ENCODE measurements at regions not wholly inside any gene's neighbourhood (a gene's known extent, or its start where the extent isn't known, plus 50 kb on each side); places are given as distances from the start of the nearest gene placed in this dataset.

GRCh38 chr20:40864470-40864869 is 164.2 kb upstream of the TOP1 start:
- H3K18ac ChIP-seq (ENCODE audit: low read length), result no peak overlapping the region
- H2BK120ac ChIP-seq (ENCODE audit: low read depth, low read length), result no peak overlapping the region
- H3K4me2 ChIP-seq (ENCODE audit: insufficient read depth, low read length, poor library complexity, severe bottlenecking), result no peak overlapping the region
- no peaks in the 10 kb centered on the region for H3K79me1 ChIP-seq (ENCODE audit: low read depth, low read length)
- no peak overlapping the region for H3K4me3 ChIP-seq (ENCODE audit: low read length in 2 of 2)
- no peak overlapping the region for H2AK5ac ChIP-seq (ENCODE audit: low read depth, low read length)
- no peak overlapping the region for H2AFZ ChIP-seq (ENCODE audit: low read length)
- H3K27me3 ChIP-seq (ENCODE audit: control insufficient read depth in 3 of 3, insufficient read depth in 3 of 3, low read depth in 1 of 3, low read length in 3 of 3), result no peaks in the 10 kb centered on the region
- H3K4me1 ChIP-seq (ENCODE audit: control insufficient read depth in 2 of 2, insufficient read depth in 1 of 2, low read depth in 1 of 2, low read length in 2 of 2), result peaks cover 0 to 3% of the 10 kb centered on the region in 2 donors
- H3K23ac ChIP-seq (ENCODE audit: low read depth, low read length, poor library complexity), result no peak overlapping the region
- no peak overlapping the region for H4K8ac ChIP-seq (ENCODE audit: low read depth, low read length)
- WGBS, 2 donors (ENCODE audit: extremely low coverage in 2 of 2, insufficient read length in 2 of 2, insufficient replicate concordance in 1 of 2), result no CpG with 5 or more reads among the region's 1 CpG
- no peak for DNase-seq (ENCODE audit: low spot score)
- H3K36me3 ChIP-seq (replicated peaks in 1 of 2; ENCODE audit: control insufficient read depth in 2 of 2, insufficient read depth in 2 of 2, low read length in 2 of 2), result no peaks in the 10 kb centered on the region
- H4K91ac ChIP-seq (ENCODE audit: low read depth, low read length, poor library complexity), result no peak overlapping the region
- no peak overlapping the region for H3K9ac ChIP-seq (ENCODE audit: low read depth, low read length, poor library complexity)
- H3K9me3 ChIP-seq (replicated peaks in 1 of 2; ENCODE audit: control insufficient read depth in 2 of 2, insufficient read depth in 1 of 2, low read depth in 1 of 2, low read length in 2 of 2), result no peaks in the 10 kb centered on the region
- H3K4ac ChIP-seq (ENCODE audit: low read length), result no peak overlapping the region
- H2BK12ac ChIP-seq (ENCODE audit: low read length), result no peak overlapping the region
- no peak overlapping the region for H2BK15ac ChIP-seq (ENCODE audit: low read length)
- no peak overlapping the region for H3K14ac ChIP-seq (ENCODE audit: low read length)
- H2BK5ac ChIP-seq (ENCODE audit: low read length), result no peak overlapping the region
- H3K27ac ChIP-seq (replicated peaks; ENCODE audit: low read length), result no peak overlapping the region

GRCh38 chr20:40865095-40865494 is 163.5 kb upstream of the TOP1 start:
- H3K4me2 ChIP-seq (ENCODE audit: insufficient read depth, low read length, poor library complexity, severe bottlenecking), result no peak overlapping the region
- no peak overlapping the region for H2BK120ac ChIP-seq (ENCODE audit: low read depth, low read length)
- no peak overlapping the region for H2BK15ac ChIP-seq (ENCODE audit: low read length)
- H3K9ac ChIP-seq (ENCODE audit: low read depth, low read length, poor library complexity), result no peak overlapping the region
- H2BK12ac ChIP-seq (ENCODE audit: low read length), result no peak overlapping the region
- H3K4ac ChIP-seq (ENCODE audit: low read length), result no peak overlapping the region
- no peak overlapping the region for H2AFZ ChIP-seq (ENCODE audit: low read length)
- H4K91ac ChIP-seq (ENCODE audit: low read depth, low read length, poor library complexity), result no peak overlapping the region
- H3K4me3 ChIP-seq (ENCODE audit: low read length in 2 of 2), result no peak overlapping the region
- no peaks in the 10 kb centered on the region for H3K36me3 ChIP-seq (replicated peaks in 1 of 2; ENCODE audit: control insufficient read depth in 2 of 2, insufficient read depth in 2 of 2, low read length in 2 of 2)
- no peak overlapping the region for H2AK5ac ChIP-seq (ENCODE audit: low read depth, low read length)
- no CpG with 5 or more reads among the region's 3 CpGs for WGBS, 2 donors (ENCODE audit: extremely low coverage in 2 of 2, insufficient read length in 2 of 2, insufficient replicate concordance in 1 of 2)
- no peak overlapping the region for H3K27ac ChIP-seq (replicated peaks; ENCODE audit: low read length)
- no peaks in the 10 kb centered on the region for H3K9me3 ChIP-seq (replicated peaks in 1 of 2; ENCODE audit: control insufficient read depth in 2 of 2, insufficient read depth in 1 of 2, low read depth in 1 of 2, low read length in 2 of 2)
- no peaks in the 10 kb centered on the region for H3K27me3 ChIP-seq (ENCODE audit: control insufficient read depth in 3 of 3, insufficient read depth in 3 of 3, low read depth in 1 of 3, low read length in 3 of 3)
- no peak overlapping the region for H3K23ac ChIP-seq (ENCODE audit: low read depth, low read length, poor library complexity)
- no peak for DNase-seq (ENCODE audit: low spot score)
- H3K4me1 ChIP-seq (ENCODE audit: control insufficient read depth in 2 of 2, insufficient read depth in 1 of 2, low read depth in 1 of 2, low read length in 2 of 2), result peaks cover 0 to 2% of the 10 kb centered on the region in 2 donors
- no peaks in the 10 kb centered on the region for H3K79me1 ChIP-seq (ENCODE audit: low read depth, low read length)
- H3K18ac ChIP-seq (ENCODE audit: low read length), result peak overlapping the region; percentile 65
- no peak overlapping the region for H2BK5ac ChIP-seq (ENCODE audit: low read length)
- no peak overlapping the region for H4K8ac ChIP-seq (ENCODE audit: low read depth, low read length)
- no peak overlapping the region for H3K14ac ChIP-seq (ENCODE audit: low read length)

- Histone ChIP-seq H2BK120ac (ENCODE audit: low read depth, low read length) (no peak overlapping the region), H3K79me1 (ENCODE audit: low read depth, low read length) (no peaks in the 10 kb centered on the region), H3K9me3 (replicated peaks in 1 of 2; ENCODE audit: control insufficient read depth in 2 of 2, insufficient read depth in 1 of 2, low read depth in 1 of 2, low read length in 2 of 2) (no peaks in the 10 kb centered on the region), H3K14ac (ENCODE audit: low read length) (no peak overlapping the region), H3K18ac (ENCODE audit: low read length) (no peak overlapping the region), H4K8ac (ENCODE audit: low read depth, low read length) (no peak overlapping the region), H3K36me3 (replicated peaks in 1 of 2; ENCODE audit: control insufficient read depth in 2 of 2, insufficient read depth in 2 of 2, low read length in 2 of 2) (no peaks in the 10 kb centered on the region), H2BK15ac (ENCODE audit: low read length) (no peak overlapping the region), H3K4me1 (ENCODE audit: control insufficient read depth in 2 of 2, insufficient read depth in 1 of 2, low read depth in 1 of 2, low read length in 2 of 2) (peaks cover 0 to 2% of the 10 kb centered on the region in 2 donors), H2BK12ac (ENCODE audit: low read length) (no peak overlapping the region), H2BK5ac (ENCODE audit: low read length) (no peak overlapping the region), H3K4me3 (ENCODE audit: low read length in 2 of 2) (no peak overlapping the region), H2AK5ac (ENCODE audit: low read depth, low read length) (no peak overlapping the region), H4K91ac (ENCODE audit: low read depth, low read length, poor library complexity) (peak overlapping the region; percentile 35), H3K27ac (replicated peaks; ENCODE audit: low read length) (no peak overlapping the region), H2AFZ (ENCODE audit: low read length) (no peak overlapping the region), H3K4ac (ENCODE audit: low read length) (no peak overlapping the region), H3K9ac (ENCODE audit: low read depth, low read length, poor library complexity) (no peak overlapping the region), H3K27me3 (ENCODE audit: control insufficient read depth in 3 of 3, insufficient read depth in 3 of 3, low read depth in 1 of 3, low read length in 3 of 3) (no peaks in the 10 kb centered on the region), H3K4me2 (ENCODE audit: insufficient read depth, low read length, poor library complexity, severe bottlenecking) (no peak overlapping the region), H3K23ac (ENCODE audit: low read depth, low read length, poor library complexity) (no peak overlapping the region)
- WGBS, 2 donors (ENCODE audit: extremely low coverage in 2 of 2, insufficient read length in 2 of 2, insufficient replicate concordance in 1 of 2), result no CpG with 5 or more reads among the region's 1 CpG
- DNase-seq (ENCODE audit: low spot score), result no peak
Observed at GRCh38 chr20:40866056-40866455, 162.6 kb upstream of the TOP1 start.

GRCh38 chr20:40868551-40869217 is 159.9 kb upstream of the TOP1 start:
- H3K4ac ChIP-seq (ENCODE audit: low read length), result no peak overlapping the region
- H3K4me2 ChIP-seq (ENCODE audit: insufficient read depth, low read length, poor library complexity, severe bottlenecking), result no peak overlapping the region
- no CpG with 5 or more reads among the region's 6 CpGs for WGBS, 2 donors (ENCODE audit: extremely low coverage in 2 of 2, insufficient read length in 2 of 2, insufficient replicate concordance in 1 of 2)
- H3K14ac ChIP-seq (ENCODE audit: low read length), result no peak overlapping the region
- no peak overlapping the region for H3K4me3 ChIP-seq (ENCODE audit: low read length in 2 of 2)
- no peak overlapping the region for H2AFZ ChIP-seq (ENCODE audit: low read length)
- no peaks in the 10 kb centered on the region for H3K27me3 ChIP-seq (ENCODE audit: control insufficient read depth in 3 of 3, insufficient read depth in 3 of 3, low read depth in 1 of 3, low read length in 3 of 3)
- H3K4me1 ChIP-seq (ENCODE audit: control insufficient read depth in 2 of 2, insufficient read depth in 1 of 2, low read depth in 1 of 2, low read length in 2 of 2), result peaks cover 0 to 2% of the 10 kb centered on the region in 2 donors
- no peaks in the 10 kb centered on the region for H3K36me3 ChIP-seq (replicated peaks in 1 of 2; ENCODE audit: control insufficient read depth in 2 of 2, insufficient read depth in 2 of 2, low read length in 2 of 2)
- no peak overlapping the region for H2BK12ac ChIP-seq (ENCODE audit: low read length)
- H2BK15ac ChIP-seq (ENCODE audit: low read length), result no peak overlapping the region
- no peaks in the 10 kb centered on the region for H3K9me3 ChIP-seq (replicated peaks in 1 of 2; ENCODE audit: control insufficient read depth in 2 of 2, insufficient read depth in 1 of 2, low read depth in 1 of 2, low read length in 2 of 2)
- H3K9ac ChIP-seq (ENCODE audit: low read depth, low read length, poor library complexity), result no peak overlapping the region
- no peak overlapping the region for H2BK5ac ChIP-seq (ENCODE audit: low read length)
- no peak overlapping the region for H2BK120ac ChIP-seq (ENCODE audit: low read depth, low read length)
- no peak overlapping the region for H2AK5ac ChIP-seq (ENCODE audit: low read depth, low read length)
- no peak overlapping the region for H3K27ac ChIP-seq (replicated peaks; ENCODE audit: low read length)
- no peak overlapping the region for H4K91ac ChIP-seq (ENCODE audit: low read depth, low read length, poor library complexity)
- H3K18ac ChIP-seq (ENCODE audit: low read length), result no peak overlapping the region
- H3K79me1 ChIP-seq (ENCODE audit: low read depth, low read length), result no peaks in the 10 kb centered on the region
- no peak overlapping the region for H3K23ac ChIP-seq (ENCODE audit: low read depth, low read length, poor library complexity)
- no peak for DNase-seq (ENCODE audit: low spot score)
- H4K8ac ChIP-seq (ENCODE audit: low read depth, low read length), result no peak overlapping the region

Measured in neuronal stem cell (in vitro differentiated cells).